NB4 (cell line): ENCODE measurements at regions not wholly inside any gene's neighbourhood (a gene's known extent, or its start where the extent isn't known, plus 50 kb on each side); places are given as distances from the start of the nearest gene placed in this dataset.

ENCODE experiments used
- DNase-seq: peaks from one replicate; pipeline ENCODE4 v3.0.0; 2010; ENCODE audit warnings: low read depth
- H3K4me3 ChIP-seq: one replicate; pipeline ENCODE4 v1.5.1; 2011; ENCODE audit warnings: mild to moderate bottlenecking, low read depth, low read length, moderate library complexity
- MAX ChIP-seq: IDR thresholded peaks from 2 replicates; pipeline ENCODE4 v1.6.1; 2011; ENCODE audit warnings: low read depth, low read length
- MYC ChIP-seq: IDR thresholded peaks from 2 replicates; pipeline ENCODE4 v1.6.1; 2011; ENCODE audit warnings: low read depth, low read length
- POLR2A ChIP-seq: IDR thresholded peaks from 2 replicates; pipeline ENCODE4 v1.6.1; 2011; ENCODE audit warnings: mild to moderate bottlenecking; ENCODE audit not compliant: insufficient read length; ENCODE audit errors: extremely low read depth
- TF ChIP-seq, protein P1 (sequence below): IDR thresholded peaks from one replicate; pipeline ENCODE4 v1.5.1; 2012; ENCODE audit warnings: low read depth, low read length

DNA sequence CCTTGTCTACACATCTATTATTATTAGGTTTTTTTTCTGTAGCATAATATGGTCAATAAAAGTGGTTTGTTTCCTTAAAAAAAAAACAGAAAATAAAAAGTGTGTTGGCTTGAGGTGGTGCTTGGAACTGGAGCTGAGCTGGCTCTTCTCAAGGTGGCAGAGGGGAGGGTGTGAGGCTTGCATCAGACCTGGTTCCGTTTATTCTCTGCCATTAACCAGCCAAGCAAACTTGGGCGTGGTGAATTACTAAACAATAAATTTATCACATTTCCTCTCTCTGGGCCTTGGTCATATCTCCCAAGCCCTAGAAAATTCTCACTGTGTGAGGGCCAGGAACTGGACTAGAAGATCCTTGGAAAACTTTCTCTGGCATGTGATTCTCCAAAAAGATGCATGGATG lies 427.5 kb upstream of the MKI67 start:
- TF ChIP-seq MYC (no peak), POLR2A (no peak), MAX (no peak)
- TF ChIP-seq, protein P1, sequence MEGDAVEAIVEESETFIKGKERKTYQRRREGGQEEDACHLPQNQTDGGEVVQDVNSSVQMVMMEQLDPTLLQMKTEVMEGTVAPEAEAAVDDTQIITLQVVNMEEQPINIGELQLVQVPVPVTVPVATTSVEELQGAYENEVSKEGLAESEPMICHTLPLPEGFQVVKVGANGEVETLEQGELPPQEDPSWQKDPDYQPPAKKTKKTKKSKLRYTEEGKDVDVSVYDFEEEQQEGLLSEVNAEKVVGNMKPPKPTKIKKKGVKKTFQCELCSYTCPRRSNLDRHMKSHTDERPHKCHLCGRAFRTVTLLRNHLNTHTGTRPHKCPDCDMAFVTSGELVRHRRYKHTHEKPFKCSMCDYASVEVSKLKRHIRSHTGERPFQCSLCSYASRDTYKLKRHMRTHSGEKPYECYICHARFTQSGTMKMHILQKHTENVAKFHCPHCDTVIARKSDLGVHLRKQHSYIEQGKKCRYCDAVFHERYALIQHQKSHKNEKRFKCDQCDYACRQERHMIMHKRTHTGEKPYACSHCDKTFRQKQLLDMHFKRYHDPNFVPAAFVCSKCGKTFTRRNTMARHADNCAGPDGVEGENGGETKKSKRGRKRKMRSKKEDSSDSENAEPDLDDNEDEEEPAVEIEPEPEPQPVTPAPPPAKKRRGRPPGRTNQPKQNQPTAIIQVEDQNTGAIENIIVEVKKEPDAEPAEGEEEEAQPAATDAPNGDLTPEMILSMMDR, result no peak
- DNase-seq, result peak; percentile 6
- no peak overlapping the region for H3K4me3 ChIP-seq

DNA sequence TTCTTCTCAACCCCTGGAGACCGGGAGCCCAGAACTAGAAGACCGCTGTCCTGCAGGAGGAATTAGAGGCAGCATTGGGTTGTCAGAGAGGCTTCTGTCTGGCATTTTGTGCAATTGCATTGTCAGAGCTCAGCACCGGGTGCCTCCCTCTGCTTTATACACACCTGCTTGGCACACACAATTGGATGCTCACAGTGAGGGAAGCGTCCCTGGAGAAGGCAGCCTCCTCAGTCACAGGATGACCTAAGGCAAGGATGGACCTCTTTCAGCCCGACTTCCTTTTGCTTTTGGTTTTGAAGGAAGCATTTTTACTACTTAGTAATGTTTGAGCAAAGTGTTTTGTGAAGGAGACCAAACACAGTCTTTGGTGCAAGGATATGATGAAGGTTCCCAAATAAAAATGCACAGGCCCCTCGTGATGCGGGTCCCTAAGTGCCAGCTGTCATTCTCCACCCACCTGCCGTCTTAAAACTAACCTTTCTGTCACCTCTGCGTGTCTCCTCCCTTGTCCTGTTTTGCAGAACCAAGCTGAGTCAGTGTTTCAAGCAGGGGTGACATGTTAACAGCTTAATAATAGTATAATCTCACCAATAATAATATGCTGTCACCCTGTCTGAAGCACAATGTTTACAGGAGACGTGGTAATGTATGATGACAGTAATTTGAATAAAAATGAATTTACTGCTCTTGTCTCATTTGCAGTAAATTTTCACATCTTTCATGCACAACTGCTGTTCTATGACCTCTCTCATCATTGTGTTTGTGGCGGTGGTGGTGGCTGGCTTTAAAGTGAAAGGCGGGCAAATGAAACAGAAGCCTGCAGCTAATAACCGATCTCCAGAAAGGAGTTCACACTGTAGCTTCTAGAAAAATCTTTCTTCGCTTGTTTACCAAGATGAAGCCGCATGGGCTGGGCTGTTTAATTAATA lies 430.2 kb upstream of the MKI67 start:
- H3K4me3 ChIP-seq, result no peak overlapping the region
- TF ChIP-seq, protein P1, result no peak
- TF ChIP-seq POLR2A, result no peak
- DNase-seq, result no peak

DNA sequence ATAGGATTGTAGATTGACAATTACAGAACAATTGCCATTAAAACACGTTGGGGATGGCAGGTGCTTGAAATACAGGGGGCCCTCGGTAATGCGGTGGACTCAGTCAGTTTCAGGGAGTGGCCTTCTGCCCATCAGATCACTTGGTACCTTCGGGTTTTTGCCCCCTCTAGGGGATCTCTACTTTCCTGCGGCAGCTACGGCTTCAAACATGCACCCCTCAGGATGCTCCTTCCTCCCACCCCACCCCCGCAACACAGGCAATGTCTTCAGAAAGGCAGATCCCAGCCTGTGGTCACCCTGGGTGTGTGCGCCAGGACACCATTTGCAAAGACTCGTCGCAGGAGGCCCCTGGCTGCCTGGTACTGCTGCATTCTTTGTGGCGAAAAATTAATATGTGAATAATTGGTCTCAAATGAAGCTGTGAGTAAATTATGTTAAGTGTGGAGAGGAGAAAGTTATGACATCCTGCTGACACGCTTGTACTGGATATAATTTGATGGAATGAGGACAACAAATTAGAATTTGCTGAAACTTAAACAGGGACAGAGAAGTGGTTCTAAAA lies 431.0 kb upstream of the MKI67 start:
- no peak overlapping the region for H3K4me3 ChIP-seq
- TF ChIP-seq MAX (no peak), MYC (no peak), POLR2A (no peak)
- TF ChIP-seq, protein P1, result no peak

DNA sequence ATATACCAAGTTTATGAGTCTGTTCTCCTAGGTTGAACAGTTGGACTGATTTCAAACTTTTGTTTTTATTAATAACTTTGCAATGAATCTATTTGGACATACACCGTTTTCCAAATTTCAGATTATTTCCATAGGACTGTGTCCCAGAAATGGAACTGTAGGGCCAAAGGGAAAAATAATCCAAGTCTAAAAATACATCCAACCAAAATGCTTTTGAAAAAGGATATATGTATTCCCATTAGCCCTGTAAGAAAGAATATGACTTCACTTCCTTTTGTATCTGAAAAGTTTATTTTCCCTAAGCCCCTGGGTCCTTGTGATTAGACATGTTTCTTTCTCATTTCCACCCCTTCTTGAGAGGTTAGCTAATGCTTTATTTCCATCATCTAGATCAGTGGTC lies 434.2 kb upstream of the MKI67 start:
- H3K4me3 ChIP-seq, result no peak overlapping the region
- TF ChIP-seq POLR2A, result no peak
- TF ChIP-seq, protein P1, result no peak
- no peak for DNase-seq

More for the DNA sequence above, 431.0 kb upstream of the MKI67 start:
- no peak for DNase-seq

GRCh38 chr10:128560993-128561392 lies 434.8 kb upstream of the MKI67 start:
- no peak overlapping the region for H3K4me3 ChIP-seq
- TF ChIP-seq, protein P1, result no peak
- TF ChIP-seq POLR2A, result no peak

GRCh38 chr10:128563387-128563786 lies 437.2 kb upstream of the MKI67 start:
- no peak for TF ChIP-seq MYC
- TF ChIP-seq POLR2A, result no peak
- TF ChIP-seq MAX, result no peak
- TF ChIP-seq, protein P1, result no peak
- H3K4me3 ChIP-seq, result no peak overlapping the region
- no peak for DNase-seq

More at GRCh38 chr10:128560993-128561392, 434.8 kb upstream of the MKI67 start:
- no peak for DNase-seq
